ENCODE measurements at regions not wholly inside any gene's neighbourhood (a gene's known extent, or its start where the extent isn't known, plus 50 kb on each side); places are given as distances from the start of the nearest gene placed in this dataset.

DNA sequence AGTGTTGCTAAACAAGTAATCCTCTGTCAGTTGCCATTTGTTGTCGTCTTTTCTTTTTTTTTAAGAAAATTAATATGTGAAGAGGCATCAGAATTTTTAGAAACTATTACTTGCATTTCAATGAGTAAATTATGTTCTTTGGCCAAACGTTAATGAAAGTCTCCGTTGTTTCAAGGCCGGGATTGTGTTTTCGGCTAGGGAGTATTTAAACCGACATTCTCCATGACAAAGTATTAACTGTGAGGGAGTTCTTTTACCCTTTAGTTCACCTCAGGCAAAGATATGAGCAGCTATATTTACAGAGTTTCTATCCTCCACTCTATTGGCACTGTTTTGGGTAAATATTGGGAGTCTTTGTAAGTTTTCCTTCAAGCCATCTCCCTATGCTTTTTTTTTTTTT lies 668.9 kb downstream of the METTL15 start:
- DNase-seq: no peak

DNA sequence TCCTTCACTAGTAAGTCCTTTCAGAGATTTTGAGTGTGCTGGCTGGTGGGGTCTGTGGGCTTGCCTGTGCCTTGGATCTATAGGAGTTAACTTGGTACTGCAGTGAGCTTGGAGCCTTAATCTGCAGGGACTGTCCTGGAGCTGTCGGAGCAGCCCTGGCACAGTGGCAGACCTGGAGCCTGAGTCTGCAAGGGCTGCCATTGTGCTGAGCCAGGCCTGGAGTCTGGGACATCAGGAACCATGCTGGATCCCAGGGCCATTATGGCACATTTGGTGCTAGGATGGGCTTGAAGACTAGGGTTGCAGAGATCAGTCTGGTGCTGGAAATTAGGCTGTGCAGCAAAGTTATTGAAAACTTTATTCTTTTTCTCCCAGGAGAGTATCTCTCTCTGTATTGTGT lies 665.4 kb downstream of the METTL15 start:
- no peak for DNase-seq

DNA sequence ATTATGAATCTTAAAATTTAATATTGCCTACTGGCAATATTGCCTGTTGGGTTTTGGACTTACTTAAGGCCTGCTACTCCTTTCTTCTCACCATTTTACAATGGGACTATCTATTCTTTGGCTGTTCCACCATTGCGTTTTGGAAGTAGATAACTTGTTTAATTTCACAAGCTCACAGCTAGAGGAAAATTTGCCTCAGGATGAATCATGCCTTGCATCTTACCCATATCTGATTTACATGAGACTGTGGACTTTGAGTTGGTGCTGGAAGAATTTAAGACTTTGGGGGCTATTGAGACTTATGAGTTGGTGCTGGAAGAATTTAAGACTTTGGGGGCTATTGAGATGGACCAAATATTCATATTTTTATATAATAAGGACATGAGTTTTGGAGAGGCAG lies 662.6 kb downstream of the METTL15 start:
- DNase-seq: no peak

DNA sequence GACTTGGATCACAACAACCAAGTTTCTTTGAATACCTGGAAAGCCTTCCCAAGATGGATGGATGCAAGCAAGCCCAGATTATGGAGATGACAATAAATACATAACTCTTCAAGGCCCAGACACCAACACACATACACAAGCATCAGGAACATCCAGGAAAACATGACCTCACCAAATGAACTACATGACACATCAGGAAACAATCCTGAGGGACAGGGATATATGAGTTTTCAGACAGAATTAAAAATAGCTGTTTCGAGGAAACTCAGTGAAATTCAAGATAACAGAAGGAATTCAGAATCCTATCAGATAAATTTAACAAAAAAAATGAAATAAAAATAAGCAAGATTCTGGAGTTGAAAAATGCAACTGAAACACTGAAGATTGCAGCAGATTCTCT lies 659.4 kb downstream of the METTL15 start:
- DNase-seq: no peak

DNA sequence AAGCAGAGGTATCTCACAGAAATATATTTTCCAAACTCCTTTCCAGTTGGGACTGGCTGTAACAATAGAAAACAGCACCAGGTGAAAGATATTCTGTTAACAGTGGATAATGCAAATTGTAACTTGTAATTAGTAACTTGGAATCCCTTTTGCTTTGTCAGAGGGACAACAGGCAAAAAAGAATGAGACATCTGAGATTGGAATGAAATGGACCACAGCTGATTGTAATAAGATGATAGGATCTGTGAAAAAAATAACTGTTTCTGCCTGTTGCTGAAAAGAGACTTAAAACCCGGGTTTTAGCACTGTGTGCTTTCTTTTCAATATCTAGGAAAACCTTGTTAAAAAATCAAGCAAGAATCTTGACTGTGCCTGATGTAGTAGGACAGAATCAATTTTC lies 655.7 kb downstream of the METTL15 start:
- no peak for DNase-seq

DNA sequence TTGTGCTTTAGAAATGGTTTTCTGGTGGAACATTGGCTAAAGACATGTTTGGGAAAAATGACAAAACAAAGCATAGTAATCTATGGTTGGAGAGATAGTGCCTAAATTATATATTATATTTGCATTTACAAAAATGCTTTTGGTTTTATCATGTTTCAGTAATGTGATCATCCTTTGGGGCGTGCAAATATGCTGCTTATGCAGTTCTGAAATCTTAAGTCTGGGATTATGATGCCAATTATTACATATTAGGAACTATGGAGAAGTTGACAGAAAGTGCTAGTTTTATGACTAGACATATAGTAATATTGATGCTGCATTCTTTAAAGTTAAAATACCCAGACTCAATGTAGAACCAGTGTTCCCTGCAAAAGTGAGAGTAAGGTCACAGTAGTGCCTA lies 655.0 kb downstream of the METTL15 start:
- DNase-seq: no peak

DNA sequence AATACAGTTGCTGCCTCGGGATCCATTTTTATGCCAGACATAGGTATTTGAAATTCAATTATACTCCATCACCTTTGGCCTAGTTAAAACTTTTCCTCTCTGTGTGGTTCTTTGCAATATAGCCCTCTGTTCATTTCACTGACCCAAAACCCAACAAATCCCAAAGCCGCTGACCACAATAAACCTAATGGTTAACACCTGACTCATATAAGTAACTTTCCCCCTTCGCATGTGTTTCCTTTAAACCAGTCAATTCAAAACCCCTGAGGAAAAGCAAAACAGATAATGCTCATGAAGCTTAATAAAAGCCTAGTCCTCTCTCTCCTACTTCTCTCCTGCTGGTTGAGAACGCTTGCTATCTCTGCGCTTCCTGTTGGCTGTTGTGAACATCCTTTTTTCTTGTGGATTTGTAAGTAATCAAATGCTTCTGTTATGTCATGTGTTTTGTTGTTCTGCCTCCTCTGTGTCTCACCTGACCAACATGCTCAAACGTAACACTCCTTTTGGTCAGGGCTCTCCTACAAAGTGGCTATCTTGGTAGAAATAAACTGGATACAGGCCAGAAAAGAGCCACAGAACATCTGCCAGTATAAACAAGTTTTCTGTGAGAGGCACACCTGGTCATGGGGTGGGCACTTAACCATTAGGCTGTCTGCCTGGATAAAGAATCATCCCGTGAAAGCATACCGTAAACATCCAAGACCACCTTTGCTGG lies 652.6 kb downstream of the METTL15 start:
- peak; percentile 84 for DNase-seq

DNA sequence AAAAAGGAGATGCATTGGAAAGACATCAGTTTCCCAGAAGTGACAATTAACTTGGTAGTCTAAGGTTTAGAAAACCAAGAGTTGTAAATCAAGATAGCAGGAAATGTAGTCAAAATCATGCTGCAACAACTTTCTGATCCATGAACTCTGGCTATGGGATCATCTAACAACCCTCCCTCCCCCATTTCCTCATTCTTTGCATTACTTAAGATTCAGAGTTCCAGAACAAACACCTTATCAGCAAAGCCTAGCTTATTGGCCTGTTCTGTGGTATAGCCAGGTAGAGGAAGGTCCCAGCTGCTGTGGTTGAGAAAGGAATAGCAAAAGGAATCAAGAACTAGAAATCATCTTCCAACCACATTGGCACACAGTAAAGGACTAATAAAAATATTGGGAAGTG lies 651.1 kb downstream of the METTL15 start:
- DNase-seq: no peak

DNA sequence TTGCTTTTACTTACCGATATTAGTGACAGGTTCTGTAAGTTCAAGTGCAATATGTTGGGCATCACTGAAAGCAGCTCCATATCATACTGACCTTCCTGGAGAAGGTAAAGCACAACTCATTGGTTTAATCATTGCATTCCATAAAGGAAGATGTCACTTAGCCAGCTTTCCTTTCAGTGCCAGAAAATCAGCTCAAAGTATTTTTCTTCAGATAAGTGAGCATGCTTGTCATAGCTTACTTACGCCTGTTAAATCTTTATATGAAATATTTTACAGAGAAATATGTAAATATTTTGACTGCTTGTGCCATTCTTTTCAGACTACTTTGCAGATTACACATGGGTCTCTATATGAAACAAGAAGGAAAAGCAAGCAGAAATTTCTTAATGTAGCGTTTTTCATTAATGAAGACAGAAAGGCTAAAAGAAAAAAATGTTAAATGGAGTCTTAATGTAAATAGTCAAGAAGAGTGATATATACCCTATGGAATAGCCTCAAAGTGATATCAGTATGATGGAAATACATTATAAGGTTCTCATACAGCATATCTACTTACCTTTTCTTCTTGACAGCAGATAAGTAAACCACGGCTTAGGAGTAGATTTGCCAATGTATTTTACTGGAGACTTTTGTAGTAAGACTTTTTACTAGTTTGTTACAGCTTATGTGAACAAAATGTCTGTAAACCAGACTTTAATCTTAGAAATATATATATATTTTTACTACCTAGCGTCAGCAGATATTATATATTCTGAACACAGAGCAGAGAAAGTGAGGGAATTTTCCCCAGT lies 649.7 kb downstream of the METTL15 start:
- DNase-seq: no peak

DNA sequence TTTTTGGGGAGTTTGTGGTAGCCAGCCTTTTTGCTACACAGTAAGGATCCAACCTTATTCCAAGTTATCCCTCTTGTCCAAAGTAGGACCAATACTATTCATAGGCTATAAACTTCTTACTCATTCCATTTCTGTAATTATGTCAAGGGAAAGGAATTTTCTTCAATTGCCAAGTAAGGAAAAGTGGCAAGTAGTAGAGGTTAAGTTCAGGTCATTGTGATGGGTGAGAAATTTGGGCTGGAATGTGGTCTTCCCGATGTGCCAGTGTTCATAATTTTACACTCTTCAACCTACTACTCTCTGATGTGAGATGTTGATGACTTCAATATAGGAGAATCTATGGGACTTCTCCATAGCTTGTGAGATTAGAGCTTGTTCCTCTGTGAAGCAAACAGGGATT lies 648.8 kb downstream of the METTL15 start:
- DNase-seq: no peak

DNA sequence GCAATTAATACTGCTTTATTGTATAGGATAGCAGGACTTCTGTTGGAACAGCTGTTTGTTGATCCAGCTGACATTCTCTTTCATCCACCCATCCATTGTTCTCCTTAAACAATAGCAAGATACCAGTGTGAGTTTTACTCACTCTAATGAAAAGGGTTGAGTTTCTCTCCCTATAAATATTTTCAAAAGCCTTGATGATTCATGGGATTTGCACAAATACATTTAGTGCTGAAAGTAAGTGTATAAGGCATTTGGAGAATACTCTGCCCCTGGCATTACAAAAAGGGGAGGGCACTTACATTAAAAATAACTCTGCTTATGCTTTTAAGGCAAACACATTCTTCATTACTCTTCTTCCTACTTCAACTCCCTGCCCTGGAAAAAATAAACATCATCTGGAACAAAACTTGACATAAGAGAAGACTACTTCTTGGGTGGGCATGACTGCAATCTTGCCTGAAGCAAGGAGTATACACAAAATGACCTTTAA lies 634.9 kb downstream of the METTL15 start:
- DNase-seq: peak; percentile 8

DNA sequence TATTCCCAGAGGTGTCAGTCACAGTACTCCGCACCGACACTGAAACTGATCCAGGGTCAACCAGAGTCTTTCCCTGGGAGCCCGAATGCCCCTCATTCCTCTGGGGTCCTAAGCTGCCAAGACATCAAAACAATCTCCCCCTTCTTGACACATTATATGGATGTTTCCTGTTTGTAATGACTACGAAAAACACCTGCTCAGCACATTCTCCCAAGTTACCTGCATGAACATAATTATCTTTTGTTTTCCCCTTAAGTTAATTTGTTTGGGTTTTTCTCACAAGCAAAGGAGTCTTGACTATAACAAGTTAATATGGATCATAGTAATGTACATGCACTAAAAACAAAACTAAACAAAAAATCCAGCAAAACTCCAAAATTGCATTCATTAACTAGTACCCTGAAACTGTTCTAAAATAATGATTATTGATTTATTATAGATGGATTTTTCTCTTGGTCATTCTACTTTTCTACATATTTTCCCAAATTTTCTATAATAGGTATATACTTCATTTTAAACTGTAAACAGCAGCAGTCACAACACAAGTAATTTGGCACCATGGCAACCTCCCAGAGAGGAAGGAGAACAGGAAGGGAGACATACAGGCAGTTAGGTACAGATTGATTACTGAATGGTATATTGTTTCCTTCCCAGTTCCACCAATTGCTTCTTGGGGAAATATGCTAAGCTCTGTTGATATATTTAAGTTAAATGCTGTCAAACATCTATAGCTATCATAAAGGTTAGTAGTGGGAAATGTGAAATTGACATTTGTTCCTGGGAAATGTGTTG lies 631.5 kb downstream of the METTL15 start:
- no peak for DNase-seq

DNA sequence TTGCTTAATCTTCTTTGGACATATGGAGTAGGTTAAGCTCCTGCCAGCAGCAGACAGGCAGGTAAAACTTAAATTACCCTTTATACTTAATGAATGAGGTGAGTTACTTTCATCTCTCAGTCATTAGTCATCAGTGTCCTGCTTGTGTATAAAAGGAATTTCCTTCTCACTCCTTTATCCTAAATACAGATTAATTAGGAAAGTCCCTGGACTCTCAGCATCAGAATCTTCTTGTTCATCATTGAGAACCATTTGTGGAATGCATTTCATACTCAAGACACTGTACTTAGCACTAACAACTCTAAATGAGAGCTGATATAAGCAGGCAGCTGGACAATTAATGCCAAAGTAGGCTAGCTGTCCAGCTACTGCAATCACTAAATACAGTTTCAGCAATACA lies 630.4 kb downstream of the METTL15 start:
- DNase-seq: no peak

DNA sequence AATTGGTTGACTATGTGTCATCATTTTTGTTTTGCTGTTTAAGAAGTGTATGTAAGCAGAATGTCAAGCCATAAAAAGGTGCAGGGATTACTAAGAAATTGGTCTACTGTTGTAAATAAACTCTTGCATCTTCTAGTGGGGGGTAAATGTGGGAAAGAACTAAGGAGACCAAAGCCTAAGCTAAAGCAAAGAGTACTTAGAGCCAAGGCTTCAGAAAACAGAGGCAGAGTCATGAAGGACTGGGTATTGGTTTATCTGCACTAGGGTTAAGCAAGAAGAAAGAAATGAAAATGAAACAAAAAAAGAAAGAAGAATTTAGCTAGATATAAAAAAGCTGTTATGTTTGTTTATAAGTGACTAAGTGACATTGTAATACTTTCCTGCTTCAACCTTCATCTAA lies 628.1 kb downstream of the METTL15 start:
- no peak for DNase-seq

DNA sequence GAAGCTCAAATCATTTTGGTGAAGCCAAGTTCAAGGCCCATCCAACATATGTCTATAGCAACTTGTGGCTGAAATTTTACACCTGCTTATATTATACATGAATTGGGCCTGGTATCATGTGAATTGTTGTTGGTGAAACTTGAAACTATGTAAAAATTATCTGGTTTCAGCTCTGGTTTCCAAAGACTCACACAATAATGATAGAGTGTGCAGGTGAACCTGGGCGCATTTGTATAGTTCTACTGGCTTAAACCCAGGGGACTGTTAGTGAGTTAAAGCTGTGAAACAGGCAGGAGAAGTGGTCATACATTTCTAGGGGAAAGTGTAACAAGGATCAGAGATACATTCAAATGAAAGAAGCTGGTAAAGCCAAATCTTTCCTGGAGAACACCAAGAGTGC lies 627.3 kb downstream of the METTL15 start:
- DNase-seq: no peak

DNA sequence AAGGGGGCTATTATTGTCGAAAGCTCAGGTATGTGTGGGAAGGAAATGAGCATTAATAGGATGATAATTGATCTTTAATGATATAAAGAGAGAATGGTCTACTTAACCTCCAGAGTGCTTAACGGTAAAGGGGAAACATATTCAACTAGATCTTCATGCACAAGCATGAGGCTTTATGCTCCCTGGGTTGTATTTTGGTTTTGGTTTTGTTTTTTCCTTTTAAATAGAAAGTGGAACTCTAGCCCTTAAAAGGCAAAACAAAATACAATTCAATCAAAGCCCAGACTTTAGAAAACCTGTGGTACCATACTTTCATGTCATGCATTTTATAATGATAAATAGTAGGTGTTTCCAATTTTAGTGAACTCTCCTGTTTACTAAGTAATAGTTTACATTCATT lies 622.7 kb downstream of the METTL15 start:
- DNase-seq: no peak

DNA sequence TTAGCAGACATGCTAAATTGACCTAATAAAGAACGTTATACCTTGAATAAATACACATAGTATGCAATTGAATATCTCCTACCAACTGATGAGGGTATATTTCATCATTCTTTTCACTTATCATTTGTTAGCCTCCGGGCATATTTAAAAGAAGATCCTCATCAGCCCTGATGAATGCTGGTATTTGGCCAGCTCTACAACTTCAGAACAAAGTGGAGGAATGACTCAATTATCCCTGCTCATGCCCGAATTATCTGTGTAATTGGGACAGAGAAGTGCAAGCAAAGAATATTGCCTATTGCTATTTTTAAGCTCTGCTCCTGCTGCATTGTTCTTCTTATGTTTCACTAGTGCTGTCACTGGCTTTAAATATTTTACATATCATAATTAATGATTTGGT lies 622.1 kb downstream of the METTL15 start:
- DNase-seq: no peak

DNA sequence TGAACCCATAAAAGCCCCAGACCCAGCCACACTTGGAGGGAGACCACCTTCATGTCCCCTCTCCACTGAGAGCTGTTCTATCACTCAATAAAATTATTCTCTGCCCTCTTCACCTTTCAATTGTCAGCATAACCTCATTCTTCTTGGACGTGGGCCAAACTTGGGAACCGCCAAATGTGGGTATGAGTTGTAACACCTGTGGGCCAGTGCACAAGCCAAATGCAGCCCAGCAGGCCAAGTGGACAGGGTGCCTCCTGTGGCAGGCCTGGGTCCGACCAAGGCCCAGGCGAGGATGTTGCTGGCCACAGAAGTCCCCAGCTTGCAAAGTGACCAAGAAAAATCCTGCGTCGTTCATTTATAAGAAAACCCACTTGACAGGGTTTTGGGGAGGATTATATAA lies 621.2 kb downstream of the METTL15 start:
- DNase-seq: no peak

DNA sequence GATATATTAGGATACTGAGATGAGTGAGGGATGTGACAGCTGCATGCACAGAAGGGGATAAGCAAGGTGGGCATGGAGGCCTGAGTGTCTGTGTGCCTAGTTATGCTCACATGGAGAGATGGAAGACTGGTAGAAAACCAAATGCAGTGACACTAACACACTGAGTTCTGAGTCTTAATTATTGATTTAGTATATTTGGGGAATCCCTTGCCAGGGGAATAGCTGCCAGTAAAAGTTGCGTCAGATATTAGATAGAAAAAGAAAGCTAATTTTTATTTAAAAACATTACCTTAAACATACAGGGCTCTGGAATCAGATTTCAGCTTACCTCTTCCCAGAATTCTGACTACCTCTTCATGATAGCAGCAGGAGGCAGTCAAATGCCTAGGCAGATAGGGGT lies 620.5 kb downstream of the METTL15 start:
- no peak for DNase-seq

DNA sequence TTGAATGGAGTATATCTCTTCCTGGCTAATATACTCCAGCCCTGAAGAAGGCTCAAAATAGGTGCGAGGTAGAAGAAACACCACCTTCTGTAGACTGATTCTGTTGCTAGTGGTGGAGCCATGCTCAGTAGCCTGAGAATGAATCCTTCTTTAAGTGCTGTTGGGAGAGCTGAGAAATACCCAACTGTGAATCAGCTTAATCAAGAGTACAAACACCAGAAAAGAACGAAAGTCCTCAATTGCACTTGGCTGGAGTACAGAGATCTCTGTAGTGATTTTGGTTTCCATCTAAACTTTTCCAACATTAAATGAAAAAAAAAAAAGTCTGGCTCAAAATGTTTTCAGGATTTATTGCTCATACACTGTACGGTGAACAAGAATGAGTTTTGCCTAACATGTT lies 619.1 kb downstream of the METTL15 start:
- DNase-seq: no peak

DNA sequence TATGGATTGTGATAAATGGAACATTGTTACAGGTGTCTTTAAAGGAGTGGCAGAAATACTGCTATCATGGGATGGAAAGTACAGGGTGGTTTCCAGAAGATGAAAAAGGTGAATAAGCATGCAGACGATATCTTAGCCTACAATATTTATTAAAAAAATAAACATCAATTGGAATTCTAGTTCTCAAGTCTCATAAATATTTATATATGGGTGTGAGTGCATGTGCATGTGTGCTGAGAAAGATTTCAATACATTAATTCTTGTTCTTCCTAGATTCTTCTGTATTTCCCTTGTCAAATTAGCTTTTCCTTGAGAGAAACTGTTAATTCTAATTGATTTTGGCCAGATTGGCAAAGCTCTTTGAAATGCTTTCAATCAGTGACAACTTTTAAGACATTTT lies 618.2 kb downstream of the METTL15 start:
- DNase-seq: no peak

DNA sequence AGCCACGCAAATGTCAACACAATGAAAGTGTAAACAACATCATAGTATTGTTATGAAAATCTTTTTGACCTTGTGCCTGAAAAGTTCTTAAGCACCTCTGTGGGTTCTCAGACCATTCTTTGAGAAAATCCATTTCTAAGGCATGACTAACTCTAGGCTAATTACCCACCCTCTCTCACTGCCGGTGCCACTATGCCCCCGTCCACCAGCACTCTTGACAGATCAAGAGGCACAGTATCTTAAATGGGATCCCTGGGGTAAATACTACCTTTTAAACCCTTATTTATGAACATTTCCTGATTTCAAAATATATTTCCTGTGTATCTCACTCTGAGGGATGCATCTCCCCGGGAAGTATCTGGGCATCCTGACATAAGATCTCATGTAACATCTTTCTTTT lies 607.5 kb downstream of the METTL15 start:
- no peak for DNase-seq

DNA sequence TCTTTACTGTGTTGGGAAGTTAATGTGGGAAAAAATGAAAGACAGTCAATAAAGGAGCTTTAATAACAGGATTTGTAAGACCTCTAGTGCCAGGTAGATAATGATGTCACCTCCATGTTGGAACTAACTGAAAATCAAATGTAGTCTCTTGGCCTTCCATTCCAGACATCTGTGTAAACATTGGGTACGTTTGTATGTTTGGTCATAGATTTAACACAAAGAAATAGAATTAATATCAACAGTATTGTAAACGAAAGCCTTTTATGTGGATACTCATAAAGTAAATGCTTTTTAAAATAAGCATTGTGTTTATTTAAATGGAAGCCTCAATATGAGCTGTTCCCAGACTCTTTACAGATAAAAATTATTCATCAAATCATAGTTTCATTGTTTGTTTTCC lies 605.7 kb downstream of the METTL15 start:
- DNase-seq: peak; percentile 11

DNA sequence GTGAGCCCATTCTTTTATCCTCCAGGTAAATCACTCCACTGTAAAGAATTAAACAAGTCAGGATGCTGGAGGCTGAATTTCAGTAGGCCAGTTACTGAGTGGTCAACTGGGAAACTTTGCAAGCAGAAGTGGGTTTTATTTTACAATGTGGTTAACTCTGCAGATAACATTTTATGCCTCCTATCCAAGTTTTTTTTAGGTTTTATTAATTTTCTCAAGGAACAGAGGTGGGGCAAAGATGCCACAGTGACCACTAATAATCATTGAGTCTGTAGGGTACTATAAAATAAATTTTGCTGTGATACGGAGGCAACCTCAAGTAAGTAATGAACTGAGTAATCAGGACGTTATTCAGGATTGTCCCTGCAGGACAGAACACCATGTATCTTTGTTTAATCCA lies 599.9 kb downstream of the METTL15 start:
- no peak for DNase-seq

Measured in NCI-H1105 treated with DMSO at 0.1 percent for 48 hours (cell line).